MM.1S (cell line): ENCODE measurements at regions not wholly inside any gene's neighbourhood (a gene's known extent, or its start where the extent isn't known, plus 50 kb on each side); places are given as distances from the start of the nearest gene placed in this dataset.

Source experiments
- CTCF ChIP-seq: fragments of 300-600 bp; sonication (generic); IDR thresholded peaks from 2 replicates; pipeline ENCODE4 v1.5.1; 2016; ENCODE audit warnings: antibody characterized with exemption, low read length, mixed read lengths
- EZH2 ChIP-seq: fragments of 300-600 bp; sonication (generic); optimal IDR thresholded peaks from 2 replicates; pipeline ENCODE3; 2017; ENCODE audit warnings: low read depth, mild to moderate bottlenecking, antibody characterized with exemption, low read length, mixed read lengths

- TF ChIP-seq EZH2 (no peak), CTCF (no peak)
These were observed 75.5 kb upstream of the TNR start for GRCh38 chr1:175818929-175819328.
